SIG-M5 treated with dmso at 0.1 percent for 504 hours (cell line): ENCODE measurements at regions not wholly inside any gene's neighbourhood (a gene's known extent, or its start where the extent isn't known, plus 50 kb on each side); places are given as distances from the start of the nearest gene placed in this dataset.

Source experiments
- DNase-seq: peaks from one replicate; lab custom pipeline; 2025; ENCODE audit not compliant: unreplicated experiment; lab: John Stamatoyannopoulos, UW

- DNase-seq: no peak
Observed at GRCh38 chr6:15879371-15880261, 216.8 kb upstream of the DTNBP1 start.

- peak; percentile 71 for DNase-seq
Observed at GRCh38 chr6:15877231-15877630, 214.4 kb upstream of the DTNBP1 start.

GRCh38 chr6:15876406-15876805 is 213.6 kb upstream of the DTNBP1 start:
- peak; percentile 86 for DNase-seq

- no peak for DNase-seq
Observed at GRCh38 chr6:15875797-15876196, 213.0 kb upstream of the DTNBP1 start.

- DNase-seq: no peak
Observed at GRCh38 chr6:15874821-15875220, 212.0 kb upstream of the DTNBP1 start.

- DNase-seq: no peak
Observed at GRCh38 chr6:15874326-15874725, 211.5 kb upstream of the DTNBP1 start.

- DNase-seq: peak; percentile 64
Observed at GRCh38 chr6:15872241-15873103, 209.6 kb upstream of the DTNBP1 start.

GRCh38 chr6:15871276-15871675 is 208.4 kb upstream of the DTNBP1 start:
- no peak for DNase-seq

- DNase-seq: peak; percentile 71
Observed at GRCh38 chr6:15870333-15871043, 207.7 kb upstream of the DTNBP1 start.

GRCh38 chr6:15864708-15865062 is 201.9 kb upstream of the DTNBP1 start:
- no peak for DNase-seq

GRCh38 chr6:15864038-15864707 is 201.3 kb upstream of the DTNBP1 start:
- no peak for DNase-seq

GRCh38 chr6:15862810-15863209 is 200.0 kb upstream of the DTNBP1 start:
- DNase-seq: no peak

- no peak for DNase-seq
Observed at GRCh38 chr6:15861486-15861885, 198.7 kb upstream of the DTNBP1 start.

GRCh38 chr6:15854826-15855710 is 192.2 kb upstream of the DTNBP1 start:
- DNase-seq: no peak

GRCh38 chr6:15854378-15854777 is 191.6 kb upstream of the DTNBP1 start:
- no peak for DNase-seq

GRCh38 chr6:15853259-15853658 is 190.4 kb upstream of the DTNBP1 start:
- DNase-seq: no peak

- DNase-seq: no peak
Observed at GRCh38 chr6:15852289-15852688, 189.5 kb upstream of the DTNBP1 start.

GRCh38 chr6:15849395-15849794 is 186.6 kb upstream of the DTNBP1 start:
- DNase-seq: no peak

- no peak for DNase-seq
Observed at GRCh38 chr6:15845492-15845891, 182.7 kb upstream of the DTNBP1 start.

GRCh38 chr6:15843764-15844163 is 180.9 kb upstream of the DTNBP1 start:
- DNase-seq: no peak
